Mesodermal cell (in vitro differentiated cells): ENCODE measurements at regions not wholly inside any gene's neighbourhood (a gene's known extent, or its start where the extent isn't known, plus 50 kb on each side); places are given as distances from the start of the nearest gene placed in this dataset.

Experiments used
- H3K27ac ChIP-seq: 2 replicates; pipeline ENCODE4 v1.7.0; 2013; ENCODE audit warnings: mild to moderate bottlenecking, low read depth, low read length, moderate library complexity; ENCODE audit not compliant: severe bottlenecking
- H3K36me3 ChIP-seq: 2 replicates; pipeline ENCODE4 v1.7.1; 2013; ENCODE audit warnings: mild to moderate bottlenecking, low read length, moderate library complexity; ENCODE audit not compliant: control insufficient read depth, insufficient read depth
- H3K4me1 ChIP-seq: one replicate; pipeline ENCODE4 v1.7.1; 2013; ENCODE audit warnings: mild to moderate bottlenecking, low read length; ENCODE audit not compliant: insufficient read depth, control insufficient read depth, poor library complexity, severe bottlenecking
- H3K4me3 ChIP-seq: 2 replicates; pipeline ENCODE4 v1.7.0; 2013; ENCODE audit warnings: low read length, control low read depth, mild to moderate bottlenecking; ENCODE audit not compliant: insufficient read depth, poor library complexity, severe bottlenecking; ENCODE audit errors: extremely low read depth
- H3K9me3 ChIP-seq: 2 replicates; pipeline ENCODE4 v1.7.1; 2013; ENCODE audit warnings: mild to moderate bottlenecking, low read length, moderate library complexity; ENCODE audit not compliant: control insufficient read depth
- WGBS, 2 experiments: methylation state at CpG; one replicate each; pipeline ENCODE4 v1.1.5; 2013; ENCODE audit warnings: missing lambda C conversion rate in 2 of 2; ENCODE audit not compliant: insufficient coverage in 2 of 2; 5-methylcytosine and 5-hydroxymethylcytosine counted together

DNA sequence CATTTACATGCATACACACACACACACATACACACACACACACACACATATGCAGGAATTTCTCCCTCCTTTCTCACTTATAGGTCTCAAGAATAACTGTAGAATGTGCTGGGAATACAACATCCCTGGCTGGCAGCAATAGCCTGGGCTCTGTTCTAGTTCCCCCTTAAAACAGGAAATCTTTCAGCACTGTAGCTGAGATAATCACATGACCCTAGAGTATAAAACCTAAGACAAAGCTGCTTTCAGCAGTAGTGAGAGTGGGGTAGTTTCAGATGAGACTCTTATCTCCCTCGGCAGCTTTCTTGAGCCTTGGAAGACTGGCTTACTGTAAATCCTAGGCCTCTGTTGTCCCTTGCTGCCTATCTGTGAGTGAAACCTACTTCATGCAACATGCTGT lies 137.4 kb upstream of the AKR1E2 start:
- no peaks in the 10 kb centered on the region for H3K36me3 ChIP-seq
- H3K27ac ChIP-seq: no peak overlapping the region
- peaks cover under 1% of the 10 kb centered on the region for H3K9me3 ChIP-seq
- 75 to 100% methylated on average over 1 of the region's 1 CpG for WGBS, 2 experiments
- peaks cover 31% of the 10 kb centered on the region for H3K4me1 ChIP-seq
- H3K4me3 ChIP-seq: no peak overlapping the region

DNA sequence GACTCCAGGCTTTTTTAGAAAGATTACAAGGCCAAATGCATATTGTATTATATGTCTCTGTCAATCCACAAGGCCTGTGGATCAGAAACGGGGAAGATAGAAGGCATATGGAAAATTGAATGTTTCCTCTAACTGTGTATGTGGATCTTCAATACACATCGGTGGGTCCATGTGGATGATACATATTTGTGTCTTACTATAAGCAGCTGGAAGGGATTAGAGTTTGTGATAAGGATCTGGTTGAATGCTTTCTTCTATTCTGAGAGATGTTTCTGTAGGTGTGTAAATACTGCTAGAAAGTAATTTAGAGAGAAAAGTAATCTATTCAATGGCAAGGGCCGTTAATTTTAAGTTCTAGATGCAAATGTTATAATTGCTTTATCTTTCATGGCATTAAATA lies 137.8 kb upstream of the AKR1E2 start:
- Histone ChIP-seq H3K27ac (no peak overlapping the region), H3K4me3 (no peak overlapping the region), H3K9me3 (no peaks in the 10 kb centered on the region), H3K4me1 (peaks cover 31% of the 10 kb centered on the region), H3K36me3 (no peaks in the 10 kb centered on the region)
- 90 to 100% methylated on average over 1 to 2 of the region's 3 CpGs for WGBS, 2 experiments

DNA sequence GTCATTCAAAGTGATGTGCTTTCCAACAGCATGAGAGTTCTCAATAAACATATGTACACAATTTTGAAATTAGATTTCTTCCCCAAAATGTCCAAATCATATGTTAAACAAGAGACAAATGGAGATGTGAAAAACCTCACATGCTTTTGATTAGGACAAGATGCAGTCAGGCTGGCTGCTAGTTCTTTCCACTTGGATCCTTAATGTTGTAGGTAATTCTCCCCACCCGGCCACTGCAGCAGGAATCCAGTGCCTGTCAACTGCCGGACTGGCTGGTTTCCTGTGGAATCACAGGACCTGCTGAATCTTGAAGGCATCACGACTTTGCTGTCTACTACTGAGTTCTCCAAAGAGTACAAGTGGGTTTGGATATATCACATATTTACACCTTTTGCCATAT lies 138.6 kb upstream of the AKR1E2 start:
- H3K4me1 ChIP-seq: peaks cover 31% of the 10 kb centered on the region
- no peaks in the 10 kb centered on the region for H3K9me3 ChIP-seq
- H3K4me3 ChIP-seq: no peak overlapping the region
- H3K27ac ChIP-seq: no peak overlapping the region
- H3K36me3 ChIP-seq: no peaks in the 10 kb centered on the region
- 100% methylated on average over 2 to 3 of the region's 3 CpGs for WGBS, 2 experiments

DNA sequence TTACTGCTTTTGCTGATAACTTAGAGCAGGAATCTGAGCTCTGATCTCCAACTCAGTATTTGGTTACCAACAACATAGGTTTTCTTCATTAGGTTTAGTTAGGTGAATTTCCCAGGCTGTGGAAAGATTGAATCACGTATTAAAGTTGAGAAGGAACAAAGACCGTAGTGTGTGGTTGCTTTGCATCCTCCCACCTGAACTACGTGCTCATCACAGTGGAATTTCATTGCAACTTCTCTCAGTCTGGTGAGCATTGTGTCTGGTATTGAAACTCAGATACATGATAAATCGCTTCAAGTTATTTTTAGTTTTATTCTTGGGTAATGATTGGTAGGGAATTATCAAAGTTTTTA lies 139.4 kb upstream of the AKR1E2 start:
- WGBS, 2 experiments: 86 to 96% methylated on average over 4 of the region's 4 CpGs
- H3K4me1 ChIP-seq: peaks cover 31% of the 10 kb centered on the region
- H3K4me3 ChIP-seq: no peak overlapping the region
- H3K9me3 ChIP-seq: no peaks in the 10 kb centered on the region
- H3K36me3 ChIP-seq: no peaks in the 10 kb centered on the region
- peak overlapping the region; percentile 55 for H3K27ac ChIP-seq

DNA sequence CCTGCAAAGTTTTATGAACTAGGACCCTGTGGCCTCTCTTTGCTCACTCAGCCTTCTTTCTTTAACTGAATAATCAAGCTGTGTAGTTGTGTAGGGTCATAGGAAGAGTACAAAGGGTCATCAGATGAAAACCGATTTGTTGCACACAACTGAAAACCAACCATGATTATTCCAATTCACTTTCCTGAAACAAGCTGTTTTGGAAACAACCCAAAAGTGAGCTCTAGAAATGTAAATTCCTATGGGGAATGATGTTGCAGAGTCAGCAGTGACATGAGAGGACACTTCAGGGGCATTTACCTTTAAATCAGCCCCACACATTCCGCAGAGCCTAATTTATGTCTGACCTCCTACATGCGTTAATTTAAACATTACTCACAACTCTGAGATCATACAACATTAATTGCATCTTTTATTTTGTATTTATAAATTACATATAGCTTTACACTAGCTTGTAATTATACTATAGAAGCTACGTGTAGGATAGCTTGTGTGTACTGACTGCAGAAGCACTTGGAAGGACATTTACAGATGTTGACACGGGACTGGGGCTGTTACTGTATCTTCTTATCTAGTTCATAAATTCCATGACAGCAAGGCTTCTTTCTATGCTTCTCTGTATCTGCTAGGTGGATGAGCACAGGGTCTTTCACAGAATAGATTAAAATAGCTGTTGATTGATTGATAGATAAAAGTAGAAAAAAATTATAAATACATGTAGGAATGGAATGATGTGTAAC lies 139.9 kb upstream of the AKR1E2 start:
- H3K36me3 ChIP-seq: no peaks in the 10 kb centered on the region
- H3K27ac ChIP-seq: peak overlapping the region; percentile 55
- no CpG with 5 or more reads among the region's 5 CpGs for WGBS, 2 experiments
- H3K4me1 ChIP-seq: peaks cover 26% of the 10 kb centered on the region
- H3K9me3 ChIP-seq: no peaks in the 10 kb centered on the region
- no peak overlapping the region for H3K4me3 ChIP-seq

DNA sequence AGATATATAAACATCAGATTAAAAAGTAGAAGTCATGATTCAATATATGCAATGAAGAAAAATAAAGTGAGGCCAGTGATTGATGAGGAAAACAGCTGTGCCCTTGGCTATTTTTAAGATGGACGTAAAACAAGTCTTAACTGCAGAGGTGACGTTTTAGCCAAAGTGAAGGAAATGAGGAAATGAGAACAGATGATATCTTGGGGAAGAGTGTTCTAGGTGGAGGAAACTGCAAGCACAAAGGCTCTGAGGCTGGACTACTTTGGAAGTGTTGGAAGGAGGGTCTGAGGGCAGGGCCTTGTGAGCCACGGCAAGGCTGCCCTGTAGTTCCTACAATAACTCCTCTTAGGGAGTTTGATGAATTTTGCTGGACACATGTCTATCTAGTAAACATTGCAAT lies 140.5 kb upstream of the AKR1E2 start:
- no peak overlapping the region for H3K4me3 ChIP-seq
- H3K4me1 ChIP-seq: peaks cover 26% of the 10 kb centered on the region
- no peaks in the 10 kb centered on the region for H3K36me3 ChIP-seq
- WGBS, 2 experiments: 84 to 100% methylated on average over 2 of the region's 3 CpGs
- H3K9me3 ChIP-seq: no peaks in the 10 kb centered on the region
- no peak overlapping the region for H3K27ac ChIP-seq

DNA sequence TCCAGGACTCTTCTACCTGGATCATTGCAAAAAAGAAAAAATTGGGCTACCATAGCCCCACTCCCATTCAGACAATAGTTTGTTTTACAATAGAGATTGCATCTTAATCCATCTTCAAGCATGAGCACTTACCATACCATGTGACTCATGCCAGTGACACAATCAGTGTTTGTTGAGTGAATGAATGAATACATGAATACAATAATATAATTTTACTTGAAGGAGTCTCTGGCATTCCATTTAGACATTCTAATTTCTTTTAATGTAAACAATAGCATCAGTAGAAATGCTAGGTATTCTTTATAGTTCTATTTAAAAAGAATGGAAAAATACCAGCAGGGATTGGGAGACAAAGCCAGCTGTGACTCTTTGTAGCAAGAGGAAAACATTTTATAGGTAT lies 141.6 kb upstream of the AKR1E2 start:
- no peak overlapping the region for H3K4me3 ChIP-seq
- H3K9me3 ChIP-seq: no peaks in the 10 kb centered on the region
- H3K4me1 ChIP-seq: peaks cover 26% of the 10 kb centered on the region
- no peaks in the 10 kb centered on the region for H3K36me3 ChIP-seq
- no peak overlapping the region for H3K27ac ChIP-seq

DNA sequence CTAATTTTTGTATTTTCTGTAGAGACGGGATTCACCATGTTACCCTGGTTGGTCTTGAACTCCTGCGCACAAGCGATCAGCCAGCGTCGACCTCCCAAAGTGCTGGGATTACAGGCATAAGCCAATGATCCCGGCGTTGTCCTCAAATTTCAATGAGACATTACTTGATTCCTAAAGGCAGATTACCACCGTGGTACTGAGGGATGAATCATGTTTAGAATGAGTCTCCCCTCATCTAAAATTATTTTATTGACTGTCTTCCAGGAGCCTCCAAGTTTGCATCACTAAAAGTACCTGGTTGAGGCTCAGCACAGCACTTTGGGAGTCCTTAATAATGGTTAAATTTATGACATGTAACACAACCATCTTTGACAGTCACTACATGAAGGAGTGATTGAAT lies 142.2 kb upstream of the AKR1E2 start:
- Histone ChIP-seq H3K27ac (no peak overlapping the region), H3K9me3 (no peaks in the 10 kb centered on the region), H3K4me1 (peaks cover 26% of the 10 kb centered on the region), H3K4me3 (no peak overlapping the region), H3K36me3 (no peaks in the 10 kb centered on the region)
- WGBS, 2 experiments: 88% methylated on average over 7 to 8 of the region's 8 CpGs

DNA sequence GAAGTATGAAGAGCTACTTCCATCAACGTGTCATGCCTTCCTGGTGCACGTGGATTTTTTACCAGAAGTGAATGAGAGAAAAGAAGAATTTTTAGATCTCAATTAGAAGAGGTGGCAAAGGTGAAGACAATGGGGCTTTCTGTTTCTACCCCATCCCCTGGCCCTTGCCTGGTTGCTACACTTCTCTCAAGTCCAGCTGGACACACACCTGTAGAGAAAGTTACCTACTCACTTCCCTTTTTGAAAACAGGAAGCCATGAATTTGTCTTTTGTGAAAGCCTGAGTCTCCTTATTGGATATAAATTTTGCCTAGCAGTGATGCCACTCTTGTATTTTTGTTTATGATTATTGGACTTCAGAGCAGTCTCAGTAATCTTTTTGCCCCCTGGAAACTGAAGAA lies 142.9 kb upstream of the AKR1E2 start:
- H3K4me1 ChIP-seq: peaks cover 26% of the 10 kb centered on the region
- no peaks in the 10 kb centered on the region for H3K9me3 ChIP-seq
- H3K36me3 ChIP-seq: no peaks in the 10 kb centered on the region
- H3K27ac ChIP-seq: no peak overlapping the region
- H3K4me3 ChIP-seq: no peak overlapping the region
- WGBS, 2 experiments: no CpG with 5 or more reads among the region's 2 CpGs

DNA sequence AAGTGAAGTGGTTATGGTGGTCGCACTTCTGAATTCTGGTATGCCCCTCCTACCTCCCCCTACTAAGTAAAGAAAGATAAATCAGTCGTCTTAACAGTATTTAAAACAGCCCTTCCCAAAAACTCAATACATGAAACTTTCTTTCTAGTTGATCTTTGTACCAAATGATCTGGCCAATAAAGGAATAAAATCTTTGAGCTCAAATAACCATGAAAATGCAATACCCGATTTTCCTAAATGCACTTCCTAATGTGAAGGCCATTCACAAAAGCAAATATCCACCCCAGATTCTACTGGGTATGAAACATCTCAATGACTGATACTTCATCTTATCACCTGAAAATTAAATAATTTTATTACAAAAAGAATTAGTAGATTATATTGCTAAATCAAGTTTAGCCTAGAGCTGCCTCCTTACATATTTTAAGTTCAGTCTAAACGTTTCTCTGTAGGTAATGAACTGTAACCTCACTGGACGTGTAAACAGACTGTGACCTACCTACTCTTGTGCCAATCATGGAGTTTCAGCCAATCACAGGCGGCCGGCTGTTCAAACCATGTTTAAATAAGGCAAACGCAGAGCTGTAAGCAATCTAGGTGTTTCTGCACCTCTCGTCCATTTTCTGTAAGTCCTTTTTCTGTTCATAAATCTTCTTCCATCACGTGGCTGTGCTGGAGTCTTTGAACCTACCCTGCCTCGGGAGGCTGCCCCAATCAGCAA lies 146.9 kb upstream of the AKR1E2 start:
- WGBS, 2 experiments: 98 to 100% methylated on average over 8 of the region's 11 CpGs
- H3K9me3 ChIP-seq: no peaks in the 10 kb centered on the region
- no peaks in the 10 kb centered on the region for H3K36me3 ChIP-seq
- no peaks in the 10 kb centered on the region for H3K4me1 ChIP-seq
- H3K4me3 ChIP-seq: no peak overlapping the region
- H3K27ac ChIP-seq: no peak overlapping the region
